A549 (cell line): ENCODE measurements at regions not wholly inside any gene's neighbourhood (a gene's known extent, or its start where the extent isn't known, plus 50 kb on each side); places are given as distances from the start of the nearest gene placed in this dataset.

Experiments
- ATAC-seq, 2 experiments: fragments of 200-7000 bp in 1 of 2; fragments of >200 bp in 1 of 2; cut with Nextera tagmentation in 1 of 2; cut with Tn5 transposase in 1 of 2; 3 replicates each; pipeline versions ENCODE4 v1.8.0 to v1.9.1; 2018 to 2020; ENCODE audit warnings: mild to moderate bottlenecking in 1 of 2, moderate library complexity in 1 of 2
- CTCF ChIA-PET: fragments of 300-600 bp; sonication (Branson Sonifier 250); formaldehyde crosslinking; extraction: SDS; loops from one replicate; lab custom pipeline; 2021; ENCODE audit warnings: antibody characterized with exemption, inconsistent platforms; lab: Yijun Ruan, JAX
- POLR2A ChIA-PET: fragments of 350-600 bp; formaldehyde crosslinking; extraction: SDS; loops from one replicate; lab custom pipeline; 2021; ENCODE audit warnings: antibody characterized with exemption, inconsistent platforms; lab: Yijun Ruan, JAX
- DNase-seq, 2 experiments: peaks; one replicate each; pipeline versions ENCODE4 v3.0.0 to v3.0.0-alpha.2; 2011 to 2016; ENCODE audit warnings: low read depth in 1 of 2, low spot score in 1 of 2
- FAIRE-seq: peaks from 2 replicates; lab custom pipeline; 2011; peaks lifted over from hg19 to GRCh38; lab: Jason Lieb, UNC
- H3K27ac ChIP-seq, 2 experiments: fragments of >200 bp; sonication (Bioruptor Twin); formaldehyde crosslinking; 3 replicates each; pipeline ENCODE4 v1.5.1; 2016 to 2017
- H3K4me1 ChIP-seq: fragments of >200 bp; sonication (Bioruptor Twin); formaldehyde crosslinking; 3 replicates; pipeline ENCODE4 v1.6.1; 2016
- H3K4me2 ChIP-seq: fragments of >200 bp; sonication (Bioruptor Twin); formaldehyde crosslinking; 3 replicates; pipeline ENCODE4 v1.6.1; 2016
- H3K4me3 ChIP-seq: fragments of >200 bp; sonication (Bioruptor Twin); formaldehyde crosslinking; 3 replicates; pipeline ENCODE4 v1.5.1; 2016
- H3K9me3 ChIP-seq: fragments of >200 bp; sonication (Bioruptor Twin); formaldehyde crosslinking; 3 replicates; pipeline ENCODE4 v1.6.1; 2016
- ATOH8 ChIP-seq: fragments of 250-450 bp; sonication (Bioruptor Pico); IDR thresholded peaks from 2 replicates; pipeline ENCODE4 v1.5.0; 2020; ENCODE audit warnings: low read depth, mild to moderate bottlenecking, moderate library complexity
- BHLHE40 ChIP-seq: IDR thresholded peaks from 2 replicates; pipeline ENCODE4 v1.6.1; 2012; ENCODE audit warnings: low read depth, low read length, inconsistent platforms
- CBX2 ChIP-seq: fragments of 200-600 bp; sonication (generic); IDR thresholded peaks from 2 replicates; pipeline ENCODE4 v1.6.1; 2016; ENCODE audit warnings: low read depth, mild to moderate bottlenecking, borderline replicate concordance
- CHD4 ChIP-seq: fragments of 200-600 bp; sonication (generic); IDR thresholded peaks from 2 replicates; pipeline ENCODE4 v1.6.1; 2016; ENCODE audit warnings: antibody characterized with exemption, mild to moderate bottlenecking, borderline replicate concordance
- EHF ChIP-seq: fragments of 250-450 bp; sonication (Bioruptor Pico); IDR thresholded peaks from 2 replicates; pipeline ENCODE4 v1.5.0; 2020; ENCODE audit warnings: mild to moderate bottlenecking
- EHMT2 ChIP-seq: fragments of 200-600 bp; sonication (generic); IDR thresholded peaks from 2 replicates; pipeline ENCODE4 v1.6.1; 2016; ENCODE audit warnings: antibody characterized with exemption, low read depth, mild to moderate bottlenecking, moderate library complexity
- EP300 ChIP-seq, 2 experiments: fragments of >200 bp; sonication (Bioruptor Twin); formaldehyde crosslinking; IDR thresholded peaks; 2 replicates in 1 of 2; 3 replicates in 1 of 2; pipeline ENCODE4 v1.6.1; 2016 to 2017
- FOSB ChIP-seq: fragments of 250-450 bp; sonication (Bioruptor Pico); IDR thresholded peaks from 2 replicates; pipeline ENCODE4 v1.5.0; 2020; ENCODE audit warnings: mild to moderate bottlenecking, moderate library complexity
- FOSL2 ChIP-seq, 2 experiments: fragments of 450-650 bp in 1 of 2; fragments of >200 bp in 1 of 2; sonication (Bioruptor Twin) in 1 of 2; formaldehyde crosslinking; IDR thresholded peaks; 2 replicates each; pipeline versions ENCODE4 v1.5.0 to v1.6.1; 2016 to 2020; ENCODE audit warnings: mild to moderate bottlenecking in 1 of 2, moderate library complexity in 1 of 2
- HES2 ChIP-seq: fragments of >200 bp; sonication (Bioruptor Twin); formaldehyde crosslinking; IDR thresholded peaks from 2 replicates; pipeline ENCODE4 v1.6.1; 2016
- HEYL ChIP-seq: fragments of 250-450 bp; sonication (Bioruptor Pico); IDR thresholded peaks from 2 replicates; pipeline ENCODE4 v1.8.0; 2021; ENCODE audit warnings: mild to moderate bottlenecking, moderate library complexity
- HMGXB4 ChIP-seq: fragments of 250-450 bp; sonication (Bioruptor Pico); IDR thresholded peaks from 2 replicates; pipeline ENCODE4 v1.5.0; 2021; ENCODE audit warnings: mild to moderate bottlenecking, moderate library complexity, borderline replicate concordance
- HOXA7 ChIP-seq: fragments of 250-450 bp; sonication (Bioruptor Pico); IDR thresholded peaks from 2 replicates; pipeline ENCODE4 v1.5.0; 2020; ENCODE audit warnings: mild to moderate bottlenecking, moderate library complexity
- HOXB13 ChIP-seq: fragments of 250-450 bp; sonication (Bioruptor Pico); IDR thresholded peaks from 2 replicates; pipeline ENCODE4 v1.5.0; 2020; ENCODE audit warnings: low read depth, mild to moderate bottlenecking, moderate library complexity
- HOXB5 ChIP-seq: fragments of 250-450 bp; sonication (Bioruptor Pico); IDR thresholded peaks from 2 replicates; pipeline ENCODE4 v1.5.0; 2020; ENCODE audit warnings: mild to moderate bottlenecking, moderate library complexity
- JUN ChIP-seq, 2 experiments: fragments of >200 bp; sonication (Bioruptor Twin); formaldehyde crosslinking; IDR thresholded peaks; 2 replicates in 1 of 2; 3 replicates in 1 of 2; pipeline ENCODE4 v1.6.1; 2016 to 2017
- JUNB ChIP-seq: fragments of >200 bp; sonication (Bioruptor Twin); formaldehyde crosslinking; IDR thresholded peaks from 2 replicates; pipeline ENCODE4 v1.6.1; 2016
- MAFK ChIP-seq: fragments of 450-650 bp; IDR thresholded peaks from 2 replicates; pipeline ENCODE4 v1.6.1; 2014; ENCODE audit not compliant: partially characterized antibody
- MYC ChIP-seq: IDR thresholded peaks from 2 replicates; pipeline ENCODE4 v1.6.1; 2012; ENCODE audit warnings: mild to moderate bottlenecking, inconsistent platforms, low read length, improper control_type of control experiment, borderline replicate concordance
- NFE2L2 ChIP-seq: fragments of 150-350 bp; conservative IDR thresholded peaks from 2 replicates; pipeline ENCODE4 v1.6.1; 2014; ENCODE audit warnings: low read length
- NPAS2 ChIP-seq: fragments of 250-450 bp; sonication (Bioruptor Pico); IDR thresholded peaks from 2 replicates; pipeline ENCODE4 v1.8.0; 2022; ENCODE audit warnings: mild to moderate bottlenecking, moderate library complexity, borderline replicate concordance
- POLR2AphosphoS2 ChIP-seq: conservative IDR thresholded peaks from 2 replicates; pipeline ENCODE4 v1.6.1; 2012; ENCODE audit warnings: low read length, improper control_type of control experiment, inconsistent platforms
- RARB ChIP-seq: fragments of 250-450 bp; sonication (Bioruptor Pico); IDR thresholded peaks from 2 replicates; pipeline ENCODE4 v1.8.0; 2021; ENCODE audit warnings: mild to moderate bottlenecking, moderate library complexity
- RFX5 ChIP-seq: fragments of 450-650 bp; IDR thresholded peaks from 2 replicates; pipeline ENCODE4 v1.7.1; 2014; ENCODE audit warnings: antibody characterized with exemption, mild to moderate bottlenecking, moderate library complexity
- SMC3 ChIP-seq: fragments of >200 bp; sonication (Bioruptor Twin); formaldehyde crosslinking; IDR thresholded peaks from 3 replicates; pipeline ENCODE4 v1.6.1; 2018; ENCODE audit warnings: inconsistent platforms
- SREBF2 ChIP-seq: fragments of 450-650 bp; IDR thresholded peaks from 2 replicates; pipeline ENCODE4 v1.6.1; 2014; ENCODE audit warnings: mild to moderate bottlenecking, moderate library complexity
- TFCP2L1 ChIP-seq: fragments of 250-450 bp; sonication (Bioruptor Pico); IDR thresholded peaks from 2 replicates; pipeline ENCODE4 v1.5.0; 2021; ENCODE audit warnings: mild to moderate bottlenecking
- USF2 ChIP-seq: fragments of 450-650 bp; IDR thresholded peaks from 2 replicates; pipeline ENCODE4 v1.6.1; 2014; ENCODE audit warnings: antibody characterized with exemption
- ZFP36 ChIP-seq: fragments of 450-650 bp; IDR thresholded peaks from 2 replicates; pipeline ENCODE4 v1.6.1; 2014; ENCODE audit warnings: borderline replicate concordance; ENCODE audit not compliant: partially characterized antibody
- ZNF302 ChIP-seq: fragments of 250-450 bp; sonication (Bioruptor Pico); IDR thresholded peaks from 2 replicates; pipeline ENCODE4 v1.9.0; 2021; ENCODE audit warnings: inconsistent platforms, mild to moderate bottlenecking, moderate library complexity
- WGBS: methylation state at CpG from one replicate; pipeline ENCODE4 v1.1.6; 2017; ENCODE audit errors: missing lambda C conversion rate; 5-methylcytosine and 5-hydroxymethylcytosine counted together

GRCh38 chr13:84339456-84339855 is 457.2 kb upstream of the SLITRK1 start:
- FAIRE-seq (no peak), ATAC-seq (no peak), DNase-seq (no peak)
- no peak overlapping the region for H3K4me3 ChIP-seq
- H3K27ac ChIP-seq: no peak overlapping the region
- H3K9me3 ChIP-seq: no peaks in the 10 kb centered on the region
- POLR2A ChIA-PET: no interaction called here
- TF ChIP-seq RARB (CRISPR knock-in tag): no peak
- TF ChIP-seq ZNF302 (CRISPR knock-in tag): no peak
- no peak for TF ChIP-seq SMC3
- TF ChIP-seq TFCP2L1 (CRISPR knock-in tag): no peak
- no peak for TF ChIP-seq CBX2
- TF ChIP-seq HOXB13 (CRISPR knock-in tag): no peak
- H3K4me1 ChIP-seq: no peaks in the 10 kb centered on the region
- CTCF ChIA-PET: no interaction called here
- H3K4me2 ChIP-seq: no peak overlapping the region

GRCh38 chr13:84332346-84332745 is 450.1 kb upstream of the SLITRK1 start:
- POLR2A ChIA-PET: no interaction called here
- CTCF ChIA-PET: no interaction called here
- no peak for DNase-seq
- 13% methylated on average over 2 of the region's 2 CpGs for WGBS
- H3K4me1 ChIP-seq: no peaks in the 10 kb centered on the region
- TF ChIP-seq RFX5 (no peak), EHMT2 (no peak), HEYL (CRISPR knock-in tag) (no peak), MAFK (no peak)
- TF ChIP-seq, all 56 proteins: peak for 0
- Histone ChIP-seq H3K27ac (no peak overlapping the region), H3K9me3 (no peaks in the 10 kb centered on the region), H3K4me2 (no peak overlapping the region), H3K4me3 (no peak overlapping the region)
- ATAC-seq (no peak), FAIRE-seq (no peak)

GRCh38 chr13:84315527-84315926 is 433.3 kb upstream of the SLITRK1 start:
- 20% methylated on average over 4 of the region's 4 CpGs for WGBS

GRCh38 chr13:84303035-84303434 is 420.8 kb upstream of the SLITRK1 start:
- H3K9me3 ChIP-seq: no peaks in the 10 kb centered on the region
- POLR2A ChIA-PET: no interaction called here
- CTCF ChIA-PET: no interaction called here
- no peak for TF ChIP-seq NFE2L2
- TF ChIP-seq POLR2AphosphoS2: no peak
- TF ChIP-seq SMC3: no peak
- TF ChIP-seq FOSB (CRISPR knock-in tag): no peak
- TF ChIP-seq USF2: no peak
- no peak for TF ChIP-seq HOXA7
- no peak for TF ChIP-seq HES2
- TF ChIP-seq HMGXB4 (CRISPR knock-in tag): no peak
- TF ChIP-seq HOXB5 (CRISPR knock-in tag): no peak
- TF ChIP-seq JUNB: no peak
- TF ChIP-seq ZNF302 (CRISPR knock-in tag): no peak
- no peak for TF ChIP-seq FOSL2 (IDR thresholded peaks at IDR 0.05)
- no peak for TF ChIP-seq FOSL2 (CRISPR knock-in tag; IDR thresholded peaks at IDR 0.05)
- TF ChIP-seq RARB (CRISPR knock-in tag): no peak
- TF ChIP-seq, all 56 proteins: peak for 0
- Histone ChIP-seq H3K4me1 (no peaks in the 10 kb centered on the region), H3K4me3 (no peak overlapping the region), H3K27ac (no peak overlapping the region), H3K4me2 (no peak overlapping the region)
- no peak for ATAC-seq
- FAIRE-seq: no peak
- no peak for DNase-seq
- WGBS: 36% methylated on average over 1 of the region's 1 CpG

More at GRCh38 chr13:84315527-84315926, 433.3 kb upstream of the SLITRK1 start:
- Histone ChIP-seq H3K27ac (no peak overlapping the region), H3K4me2 (no peak overlapping the region), H3K4me3 (no peak overlapping the region), H3K4me1 (no peaks in the 10 kb centered on the region), H3K9me3 (no peaks in the 10 kb centered on the region)
- CTCF ChIA-PET: no interaction called here
- no peak for FAIRE-seq
- no peak for ATAC-seq
- TF ChIP-seq POLR2AphosphoS2: no peak
- no peak for TF ChIP-seq MYC
- TF ChIP-seq JUNB: no peak
- TF ChIP-seq EP300 (IDR thresholded peaks at IDR 0.05): no peak
- TF ChIP-seq EHF (CRISPR knock-in tag): no peak
- TF ChIP-seq HOXB5 (CRISPR knock-in tag): no peak
- TF ChIP-seq JUN (IDR thresholded peaks at IDR 0.05): no peak
- TF ChIP-seq NPAS2: no peak
- TF ChIP-seq ZFP36: no peak
- no peak for TF ChIP-seq ATOH8 (CRISPR knock-in tag)
- no peak for TF ChIP-seq HES2
- no peak for TF ChIP-seq CHD4
- TF ChIP-seq BHLHE40: no peak
- no peak for TF ChIP-seq SREBF2
- no peak for DNase-seq
- POLR2A ChIA-PET: no interaction called here
